Caco-2 (cell line): ENCODE measurements at regions not wholly inside any gene's neighbourhood (a gene's known extent, or its start where the extent isn't known, plus 50 kb on each side); places are given as distances from the start of the nearest gene placed in this dataset.

Experiments used
- BruUV-seq: library from RNA; stranded (reverse); fragments of 400-500 nt; replicated peaks from 2 replicates; lab custom pipeline; 2021; lab: Mats Ljungman, UMichigan
- CTCF ChIA-PET: fragments of 300-600 bp; sonication (Branson Sonifier 250); formaldehyde crosslinking; loops from one replicate; lab custom pipeline; 2022; ENCODE audit warnings: antibody characterized with exemption; lab: Charles Lee
- POLR2A ChIA-PET: fragments of 300-600 bp; sonication (Branson Sonifier 250); formaldehyde crosslinking; loops from one replicate; lab custom pipeline; 2022; ENCODE audit warnings: antibody characterized with exemption; lab: Charles Lee
- DNase-seq, 2 experiments: peaks; one replicate each; pipeline versions ENCODE4 v3.0.0 to v3.0.0-alpha.2; 2020 to 2022
- H3K27me3 ChIP-seq: replicated peaks from 2 replicates; pipeline ENCODE4 v1.6.0; 2011; ENCODE audit warnings: low read length; ENCODE audit not compliant: control insufficient read depth, insufficient read depth
- H3K36me3 ChIP-seq: 2 replicates; pipeline ENCODE4 v1.5.1; 2011; ENCODE audit warnings: low read length; ENCODE audit not compliant: control insufficient read depth, insufficient read depth
- H3K4me1 ChIP-seq: fragments of 250-450 bp; sonication (Bioruptor Pico); 2 replicates; pipeline ENCODE4 v1.5.1; 2020; ENCODE audit warnings: mild to moderate bottlenecking
- H3K4me3 ChIP-seq: 2 replicates; pipeline ENCODE4 v1.5.1; 2011; ENCODE audit warnings: low read depth, mild to moderate bottlenecking, control low read depth, low read length
- H3K9me3 ChIP-seq: fragments of 250-450 bp; sonication (Bioruptor Pico); 2 replicates; pipeline ENCODE4 v1.5.1; 2020; ENCODE audit warnings: mild to moderate bottlenecking, moderate library complexity
- H3K27ac Mint-ChIP-seq: one replicate; pipeline ENCODE4 v1.8.0; 2022; ENCODE audit warnings: mixed read lengths; ENCODE audit not compliant: unreplicated experiment
- H3K27me3 Mint-ChIP-seq: one replicate; pipeline ENCODE4 v1.8.0; 2022; ENCODE audit warnings: mixed read lengths; ENCODE audit not compliant: insufficient read depth, unreplicated experiment
- H3K36me3 Mint-ChIP-seq: one replicate; pipeline ENCODE4 v1.8.0; 2022; ENCODE audit warnings: mild to moderate bottlenecking, mixed read lengths; ENCODE audit not compliant: insufficient read depth, unreplicated experiment
- H3K4me1 Mint-ChIP-seq: one replicate; pipeline ENCODE4 v1.8.0; 2022; ENCODE audit warnings: low read depth, mixed read lengths; ENCODE audit not compliant: unreplicated experiment
- H3K4me3 Mint-ChIP-seq: one replicate; pipeline ENCODE4 v1.8.0; 2022; ENCODE audit warnings: mild to moderate bottlenecking, moderate library complexity, mixed read lengths; ENCODE audit not compliant: unreplicated experiment
- H3K9me3 Mint-ChIP-seq: one replicate; pipeline ENCODE4 v1.8.0; 2022; ENCODE audit warnings: mixed read lengths; ENCODE audit not compliant: unreplicated experiment
- intact Hi-C: fragments of 100-400 bp; cut with micrococcal nuclease; formaldehyde crosslinking; loops from one replicate; pipeline ENCODE4 v1.10.0; 2022; ENCODE audit not compliant: unreplicated experiment
- TF ChIP-seq, protein P1 (sequence below), 2 experiments: fragments of 200-600 bp in 1 of 2; IDR thresholded peaks; 1 replicate in 1 of 2; 2 replicates in 1 of 2; pipeline versions ENCODE4 v1.5.1 to v1.8.0; 2011 to 2022; ENCODE audit warnings: antibody characterized with exemption in 1 of 2, control low read depth in 1 of 2, inconsistent platforms in 1 of 2, low read depth in 1 of 2, low read length in 1 of 2, mild to moderate bottlenecking in 1 of 2, moderate library complexity in 1 of 2; ENCODE audit not compliant: insufficient read depth in 1 of 2, severe bottlenecking in 1 of 2, unreplicated experiment in 1 of 2

DNA sequence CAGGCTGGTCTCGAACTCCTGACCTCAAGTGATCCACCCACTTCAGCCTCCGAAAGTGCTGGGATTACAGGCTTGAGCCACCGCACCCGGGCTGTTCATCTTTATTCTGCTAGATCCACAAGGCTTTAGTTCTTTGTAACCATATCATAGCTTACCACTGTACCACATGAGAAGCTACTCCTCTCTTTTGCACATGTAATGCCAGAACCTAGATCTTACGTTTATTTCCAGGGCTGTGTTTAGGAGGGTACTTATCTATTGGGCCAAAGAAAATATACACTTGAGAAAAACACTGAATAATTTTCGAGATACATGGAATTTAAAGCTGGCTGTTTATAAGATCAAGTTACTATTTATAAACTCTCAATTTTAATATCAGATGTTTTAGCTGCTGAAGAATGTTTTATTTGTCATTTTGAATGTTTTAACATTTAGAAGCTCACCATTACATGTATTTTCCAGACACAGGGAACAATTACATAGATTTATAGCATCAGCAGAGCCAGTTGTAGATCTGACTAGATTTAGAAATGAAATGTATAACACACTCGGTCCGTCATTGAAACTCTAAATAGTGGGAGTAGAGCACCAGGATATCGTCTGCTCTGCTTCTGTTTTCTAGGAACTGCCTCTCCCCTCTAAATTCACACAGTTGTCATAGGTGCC lies 155.3 kb upstream of the HAND2 start:
- TF ChIP-seq, protein P1, sequence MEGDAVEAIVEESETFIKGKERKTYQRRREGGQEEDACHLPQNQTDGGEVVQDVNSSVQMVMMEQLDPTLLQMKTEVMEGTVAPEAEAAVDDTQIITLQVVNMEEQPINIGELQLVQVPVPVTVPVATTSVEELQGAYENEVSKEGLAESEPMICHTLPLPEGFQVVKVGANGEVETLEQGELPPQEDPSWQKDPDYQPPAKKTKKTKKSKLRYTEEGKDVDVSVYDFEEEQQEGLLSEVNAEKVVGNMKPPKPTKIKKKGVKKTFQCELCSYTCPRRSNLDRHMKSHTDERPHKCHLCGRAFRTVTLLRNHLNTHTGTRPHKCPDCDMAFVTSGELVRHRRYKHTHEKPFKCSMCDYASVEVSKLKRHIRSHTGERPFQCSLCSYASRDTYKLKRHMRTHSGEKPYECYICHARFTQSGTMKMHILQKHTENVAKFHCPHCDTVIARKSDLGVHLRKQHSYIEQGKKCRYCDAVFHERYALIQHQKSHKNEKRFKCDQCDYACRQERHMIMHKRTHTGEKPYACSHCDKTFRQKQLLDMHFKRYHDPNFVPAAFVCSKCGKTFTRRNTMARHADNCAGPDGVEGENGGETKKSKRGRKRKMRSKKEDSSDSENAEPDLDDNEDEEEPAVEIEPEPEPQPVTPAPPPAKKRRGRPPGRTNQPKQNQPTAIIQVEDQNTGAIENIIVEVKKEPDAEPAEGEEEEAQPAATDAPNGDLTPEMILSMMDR (IDR thresholded peaks at IDR 0.05; ENCODE audit: insufficient read depth in 1 of 2, low read depth in 1 of 2, low read length in 1 of 2, severe bottlenecking in 1 of 2, unreplicated experiment in 1 of 2): no peak
- Histone ChIP-seq H3K4me3 (no peak overlapping the region), H3K9me3 (no peaks in the 10 kb centered on the region), H3K36me3 (no peaks in the 10 kb centered on the region), H3K4me1 (no peaks in the 10 kb centered on the region), H3K27me3 (no peaks in the 10 kb centered on the region)
- POLR2A ChIA-PET: no interaction called here
- intact Hi-C loops: no loop called here
- H3K27ac Mint-ChIP-seq: no peak overlapping the region
- no peak for DNase-seq
- H3K4me3 Mint-ChIP-seq: no peak overlapping the region
- CTCF ChIA-PET: no interaction called here
- no TSS peak for BruUV-seq
- no peaks in the 10 kb centered on the region for H3K9me3 Mint-ChIP-seq
- H3K4me1 Mint-ChIP-seq: no peaks in the 10 kb centered on the region
- H3K27me3 Mint-ChIP-seq: peaks cover 9% of the 10 kb centered on the region
- H3K36me3 Mint-ChIP-seq: no peaks in the 10 kb centered on the region

DNA sequence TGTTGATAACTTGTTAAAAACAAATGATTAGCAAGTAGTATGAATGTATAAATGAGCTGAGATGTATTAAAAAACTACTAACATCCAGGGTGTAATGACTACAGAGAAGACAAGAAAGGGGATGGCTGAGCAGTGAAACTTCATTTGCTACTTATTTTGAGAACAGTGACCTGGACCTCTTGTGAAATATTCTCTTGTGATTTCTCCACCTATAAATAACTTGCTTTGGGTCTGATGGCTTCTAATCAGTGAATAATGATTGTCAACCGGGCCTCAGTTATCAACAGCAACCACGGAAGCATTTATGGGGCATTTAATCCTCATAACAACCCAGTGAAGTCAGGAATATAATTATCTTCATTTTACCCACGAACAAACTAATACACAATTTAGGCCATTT lies 154.2 kb upstream of the HAND2 start:
- Mint-ChIP-seq H3K4me1 (no peaks in the 10 kb centered on the region), H3K9me3 (no peaks in the 10 kb centered on the region), H3K4me3 (no peak overlapping the region), H3K27me3 (peaks cover 12% of the 10 kb centered on the region), H3K27ac (no peak overlapping the region), H3K36me3 (no peaks in the 10 kb centered on the region)
- Histone ChIP-seq H3K36me3 (no peaks in the 10 kb centered on the region), H3K9me3 (no peaks in the 10 kb centered on the region), H3K4me1 (no peaks in the 10 kb centered on the region), H3K4me3 (no peak overlapping the region), H3K27me3 (no peaks in the 10 kb centered on the region)
- ChIA-PET CTCF (no interaction called here), POLR2A (no interaction called here)
- BruUV-seq: no TSS peak
- no peak for DNase-seq
- TF ChIP-seq, protein P1 (IDR thresholded peaks at IDR 0.05; ENCODE audit: insufficient read depth in 1 of 2, low read depth in 1 of 2, low read length in 1 of 2, severe bottlenecking in 1 of 2, unreplicated experiment in 1 of 2): no peak
- intact Hi-C loops: no loop called here

DNA sequence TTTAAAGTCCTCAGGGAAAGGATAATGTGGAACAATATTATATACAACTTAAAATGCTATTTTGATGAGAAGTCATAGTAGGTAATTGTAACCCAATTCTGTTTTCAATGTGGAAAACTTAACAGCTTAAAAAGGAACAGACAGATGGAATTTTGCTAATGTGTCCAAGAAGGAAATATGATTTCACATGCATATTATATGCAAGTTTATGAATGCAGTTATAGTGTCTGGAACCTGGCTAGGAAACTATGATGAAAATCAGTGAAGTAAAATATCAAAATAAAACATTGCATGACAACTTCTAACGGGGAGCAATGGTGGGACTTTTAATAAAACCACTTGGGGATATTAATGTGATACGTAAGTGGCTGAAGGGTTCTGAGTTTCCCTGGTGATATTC lies 152.6 kb upstream of the HAND2 start:
- ChIA-PET POLR2A (no interaction called here), CTCF (no interaction called here)
- Mint-ChIP-seq H3K4me3 (no peak overlapping the region), H3K4me1 (no peaks in the 10 kb centered on the region), H3K27ac (no peak overlapping the region), H3K36me3 (no peaks in the 10 kb centered on the region), H3K27me3 (peaks cover 13% of the 10 kb centered on the region), H3K9me3 (no peaks in the 10 kb centered on the region)
- Histone ChIP-seq H3K27me3 (no peaks in the 10 kb centered on the region), H3K4me1 (no peaks in the 10 kb centered on the region), H3K9me3 (no peaks in the 10 kb centered on the region), H3K36me3 (no peaks in the 10 kb centered on the region), H3K4me3 (no peak overlapping the region)
- intact Hi-C loops: no loop called here
- no TSS peak for BruUV-seq
- TF ChIP-seq, protein P1 (IDR thresholded peaks at IDR 0.05; ENCODE audit: insufficient read depth in 1 of 2, low read depth in 1 of 2, low read length in 1 of 2, severe bottlenecking in 1 of 2, unreplicated experiment in 1 of 2): no peak
- no peak for DNase-seq
